ENCODE measurements at regions not wholly inside any gene's neighbourhood (a gene's known extent, or its start where the extent isn't known, plus 50 kb on each side); places are given as distances from the start of the nearest gene placed in this dataset.

DNA sequence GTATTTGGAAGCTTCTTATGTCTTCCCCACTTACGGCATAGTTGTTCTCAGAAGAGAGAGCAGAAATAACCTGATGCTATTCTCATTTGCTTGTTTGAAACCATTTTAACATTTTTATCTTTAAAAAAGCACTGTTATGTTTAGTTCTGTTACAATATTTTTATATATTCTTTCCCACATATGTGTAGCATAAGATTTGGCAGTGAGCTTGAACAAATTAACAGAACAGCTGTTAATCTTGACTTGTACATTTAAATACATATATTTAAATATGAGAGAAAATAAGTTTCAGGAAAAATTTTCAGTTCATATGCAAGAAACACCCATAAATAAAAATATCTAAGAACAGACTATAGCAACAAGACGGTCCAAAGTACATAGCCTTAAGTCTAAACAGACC, 431.7 kb upstream of the IRAK1BP1 start:
- no peak overlapping the region for H2AK5ac ChIP-seq (ENCODE audit: low read depth, low read length)
- no peak overlapping the region for H2AK9ac ChIP-seq (replicated peaks; ENCODE audit: low read depth, low read length, poor library complexity)
- H2BK120ac ChIP-seq (ENCODE audit: low read depth, low read length): no peak overlapping the region
- H4K8ac ChIP-seq (ENCODE audit: low read depth in 2 of 2, low read length in 2 of 2): no peak overlapping the region
- no peak overlapping the region for H3K23ac ChIP-seq (ENCODE audit: low read depth, low read length)
- H4K91ac ChIP-seq (ENCODE audit: insufficient read depth, low read depth, low read length): no peak overlapping the region
- no TSS peak for BruUV-seq (replicated peaks)
- no peaks in the 10 kb centered on the region for H4K20me1 ChIP-seq (ENCODE audit: insufficient read depth, low read length)
- no peak overlapping the region for H3K56ac ChIP-seq (ENCODE audit: extremely low read depth, insufficient read depth, low read length)
- intact Hi-C loops (cut with micrococcal nuclease) (loop anchor here (1.0 to 5.0 kb wide), 3 partner anchors 177 to 375 kb away; no protein-coding TSS in a partner anchor), dilution Hi-C loops (cut with HindIII; ENCODE audit: low sequenced_read_pairs, unreplicated experiment) (no loop called here), in situ Hi-C loops (cut with MboI; ENCODE audit: low sequenced_read_pairs) (loop anchor here (25.0 kb wide), 1 partner anchor 377 kb away; no protein-coding TSS in a partner anchor)
- CTCF ChIA-PET: interaction anchor here (1.2 kb wide), 1 partner anchor 12 kb away, joined by 3 read pairs; no protein-coding TSS in a partner anchor
- H2BK15ac ChIP-seq (ENCODE audit: low read depth, low read length): no peak overlapping the region
- no peak overlapping the region for H3K27ac ChIP-seq (ENCODE audit: insufficient read depth, low read length)
- H3K36me3 ChIP-seq (ENCODE audit: control insufficient read depth, insufficient read depth, low read length): no peaks in the 10 kb centered on the region
- TF ChIP-seq MXI1 (IDR thresholded peaks at IDR 0.05; ENCODE audit: borderline replicate concordance, low read depth, low read length): no peak
- H3K9me1 ChIP-seq (ENCODE audit: insufficient read depth, low read length): no peaks in the 10 kb centered on the region
- no peak overlapping the region for H2BK20ac ChIP-seq (ENCODE audit: low read depth, low read length)
- H3K18ac ChIP-seq (ENCODE audit: low read depth, low read length): no peak overlapping the region
- no peak overlapping the region for H3K4me2 ChIP-seq (ENCODE audit: low read depth, low read length)
- H2BK5ac ChIP-seq (ENCODE audit: low read depth, low read length, poor library complexity, severe bottlenecking): no peak overlapping the region
- H3K27me3 ChIP-seq (ENCODE audit: control insufficient read depth, insufficient read depth, low read length): no peaks in the 10 kb centered on the region
- no peaks in the 10 kb centered on the region for H3K9me3 ChIP-seq (ENCODE audit: control insufficient read depth, insufficient read depth, low read length)
- H3K79me1 ChIP-seq (ENCODE audit: low read depth in 1 of 2, low read length in 2 of 2): no peaks in the 10 kb centered on the region
- ATAC-seq (ENCODE audit: low read depth) (no peak), DNase-seq (no peak)
- no peak overlapping the region for H3K4me3 ChIP-seq (ENCODE audit: insufficient read depth, low read depth, low read length)
- no peak overlapping the region for H2AFZ ChIP-seq (replicated peaks; ENCODE audit: low read length, poor library complexity)
- no CpG with 5 or more reads among the region's 2 CpGs for WGBS, 2 experiments (ENCODE audit: extremely low coverage in 2 of 2, insufficient read length in 1 of 2)
- H3K9ac ChIP-seq (ENCODE audit: low read depth, low read length): no peak overlapping the region
- no peak overlapping the region for H4K5ac ChIP-seq (ENCODE audit: low read depth, low read length)
- H3K14ac ChIP-seq (replicated peaks; ENCODE audit: low read depth, low read length): no peak overlapping the region
- H3K4me1 ChIP-seq (ENCODE audit: control insufficient read depth, insufficient read depth, low read length): no peaks in the 10 kb centered on the region
- POLR2A ChIA-PET (ENCODE audit: unreplicated experiment): no interaction called here
- H3K4ac ChIP-seq (ENCODE audit: low read depth, low read length): no peak overlapping the region

Measured in IMR-90 (cell line).